OCI-M1 (cell line): ENCODE measurements at regions not wholly inside any gene's neighbourhood (a gene's known extent, or its start where the extent isn't known, plus 50 kb on each side); places are given as distances from the start of the nearest gene placed in this dataset.

Source experiments
- DNase-seq: peaks from one replicate; lab custom pipeline; 2025; lab: John Stamatoyannopoulos, UW

DNA sequence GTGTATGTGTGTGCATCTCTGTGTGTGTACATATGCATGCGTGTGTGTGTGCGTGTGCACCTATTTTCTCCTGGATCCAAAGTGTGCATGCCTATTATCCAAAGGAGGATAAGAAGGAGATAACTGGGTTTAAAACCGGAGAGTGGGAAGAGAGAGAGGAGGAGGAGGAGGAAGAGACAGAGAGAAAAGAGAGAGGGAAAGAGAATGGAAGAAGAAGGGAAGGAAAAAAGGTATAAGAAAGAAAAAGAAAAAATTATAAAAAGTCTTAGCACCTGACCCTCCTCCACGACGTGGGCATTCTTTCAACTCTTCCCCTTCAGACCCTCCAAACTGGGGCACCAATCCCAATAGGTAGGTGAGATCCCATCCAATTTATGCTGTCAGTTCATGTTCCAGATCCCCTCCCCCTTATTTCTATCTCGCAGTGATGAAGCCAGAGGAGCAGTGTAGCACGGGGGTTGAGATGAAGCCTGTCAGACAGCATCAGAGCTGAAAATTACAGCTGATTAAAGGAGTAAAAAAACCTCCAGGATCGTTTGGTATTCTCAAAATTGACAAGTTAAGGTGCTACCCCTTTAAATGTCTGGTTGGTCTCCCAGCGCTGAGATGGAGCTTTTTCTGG lies 386.7 kb upstream of the ATP5MC3 start:
- DNase-seq = no peak

DNA sequence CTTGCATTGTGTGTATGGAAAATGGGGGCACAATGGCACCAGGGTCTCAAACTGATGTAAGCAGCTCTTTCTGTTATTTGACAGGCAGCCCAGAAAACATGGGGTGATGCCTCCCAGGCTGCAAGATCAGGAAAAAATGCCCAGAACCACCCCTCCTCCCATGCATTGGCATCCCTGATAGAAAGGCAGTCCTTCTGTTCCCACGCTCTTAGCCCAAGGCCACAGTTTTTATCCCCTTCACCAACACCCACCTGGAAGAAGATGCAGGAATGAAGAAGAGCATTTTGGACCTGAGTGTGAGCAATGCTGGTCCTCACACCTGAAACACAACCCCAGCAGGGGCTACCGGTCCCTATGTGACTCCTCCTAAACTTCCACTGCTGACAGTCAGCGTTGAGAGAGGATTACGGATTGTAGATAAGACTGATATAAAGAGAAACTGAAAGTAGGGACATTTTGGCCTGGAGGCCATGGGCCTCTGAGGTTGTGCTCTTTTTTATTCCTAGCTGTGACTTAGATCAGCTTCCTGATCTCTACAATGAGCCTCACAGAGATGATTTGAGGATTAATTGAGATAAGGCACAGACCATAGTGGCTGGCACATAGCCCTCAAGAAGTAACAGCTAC lies 386.0 kb upstream of the ATP5MC3 start:
- peak; percentile 83 for DNase-seq

DNA sequence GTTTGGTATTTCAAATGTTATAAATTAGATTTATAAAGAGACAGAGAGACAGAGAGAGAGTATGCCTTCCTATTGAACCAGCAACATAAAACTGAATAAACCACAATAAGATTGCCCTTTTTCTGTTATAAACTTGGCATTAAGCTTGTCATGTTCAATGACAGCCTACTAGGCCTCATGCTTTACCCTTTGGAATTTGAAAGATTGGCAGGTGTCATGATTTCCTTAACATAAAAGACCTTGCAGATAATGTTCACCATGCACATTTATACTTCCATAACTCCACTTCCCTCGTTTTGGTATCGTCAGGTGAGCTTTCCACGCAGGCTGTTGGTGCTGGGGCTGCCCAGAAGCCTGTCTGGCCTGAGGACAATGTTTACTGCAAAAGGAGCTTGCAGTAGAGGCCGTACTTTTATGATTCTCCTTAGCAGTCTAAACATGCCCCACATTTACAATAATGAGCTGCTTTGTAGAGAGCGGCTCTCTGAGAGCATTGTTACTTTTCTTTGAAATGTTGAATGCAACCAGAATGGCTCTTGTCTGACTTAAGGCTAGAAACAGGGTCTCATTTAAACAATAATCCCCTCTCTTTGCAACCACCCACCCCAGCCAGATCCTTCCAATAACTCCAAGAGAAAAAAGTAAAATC lies 379.1 kb upstream of the ATP5MC3 start:
- no peak for DNase-seq

DNA sequence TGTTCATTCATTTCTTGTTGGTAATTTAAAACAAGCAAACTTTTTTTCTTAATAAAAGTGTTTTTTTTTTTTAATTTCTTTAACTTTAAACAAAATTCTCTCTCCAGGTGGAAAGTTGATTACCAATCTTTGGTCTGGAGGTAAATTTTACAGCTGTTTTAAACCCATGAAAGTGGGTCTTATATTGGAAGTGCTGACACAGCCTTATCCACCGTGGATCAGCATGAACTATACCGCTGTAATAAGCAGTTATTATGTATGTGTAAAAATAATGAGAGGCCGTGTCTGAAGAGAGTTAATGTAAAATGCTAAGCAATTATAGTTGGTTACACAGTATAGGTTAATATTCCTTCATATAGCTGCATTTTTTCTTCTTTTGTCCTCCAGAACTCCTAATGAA lies 378.1 kb upstream of the ATP5MC3 start:
- no peak for DNase-seq

DNA sequence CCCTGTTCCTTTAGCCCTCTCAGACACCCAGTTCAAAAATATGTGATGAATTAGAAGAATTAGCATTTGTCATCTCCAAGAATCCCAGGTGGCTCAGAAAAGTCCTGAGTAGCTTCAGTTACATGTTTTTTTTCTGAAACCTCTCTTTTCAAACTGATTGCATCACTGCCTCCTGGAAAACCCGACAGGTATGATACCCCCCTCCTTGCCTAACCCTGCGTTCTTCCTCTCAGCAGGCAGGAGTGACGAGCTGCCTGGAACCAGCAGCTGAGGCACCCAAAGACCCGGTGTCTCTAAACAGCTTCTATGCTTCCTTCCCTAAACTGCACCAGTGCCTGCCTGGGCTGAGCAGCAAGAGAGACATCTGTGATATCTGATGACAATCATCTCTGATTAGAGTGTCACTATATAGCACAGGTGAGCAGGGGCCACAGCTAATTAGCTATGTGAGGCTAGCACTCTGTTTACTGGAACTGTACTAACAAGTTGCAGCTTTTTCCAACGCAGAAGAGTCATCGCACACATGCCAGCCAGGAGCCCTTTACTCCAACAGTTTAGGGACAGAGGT lies 376.4 kb upstream of the ATP5MC3 start:
- no peak for DNase-seq

DNA sequence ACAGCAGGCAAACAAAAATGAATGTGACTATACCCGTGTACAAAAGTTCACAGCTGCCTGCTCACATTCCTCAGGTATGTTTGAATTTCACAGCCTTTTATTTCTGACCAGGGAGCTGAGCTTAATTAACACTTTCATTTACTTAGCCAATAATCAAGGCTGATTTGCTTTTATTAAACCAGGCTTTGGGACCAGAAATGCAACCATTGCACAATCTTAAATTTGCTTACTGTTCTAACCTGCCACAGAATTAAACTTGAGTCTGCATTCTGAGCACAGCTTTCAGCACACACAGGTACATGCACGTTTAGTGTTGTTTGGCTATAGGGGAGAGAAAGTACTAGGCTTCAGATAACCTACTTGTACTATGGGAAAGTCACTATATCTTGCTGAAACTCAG lies 372.4 kb upstream of the ATP5MC3 start:
- DNase-seq = peak; percentile 9

DNA sequence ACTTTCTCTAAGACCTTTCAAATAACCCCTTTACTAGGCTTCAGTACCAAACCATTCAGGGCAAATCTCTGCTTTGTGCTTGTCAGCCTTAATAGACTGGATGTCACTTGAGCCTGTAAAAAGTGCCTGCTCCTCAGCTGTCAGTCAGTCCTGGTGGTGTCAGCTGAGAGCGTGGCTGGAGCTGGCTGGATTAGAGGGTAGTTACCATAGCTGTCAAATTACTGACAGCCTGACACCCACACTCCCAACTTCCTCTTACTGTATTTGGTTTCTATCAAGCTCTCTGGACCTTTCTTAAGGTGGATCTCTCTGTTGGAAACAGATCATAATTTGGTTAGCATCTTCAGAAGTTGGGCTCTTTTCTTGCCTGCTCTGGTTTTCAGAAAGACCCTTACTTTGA lies 371.4 kb upstream of the ATP5MC3 start:
- DNase-seq = peak; percentile 82

DNA sequence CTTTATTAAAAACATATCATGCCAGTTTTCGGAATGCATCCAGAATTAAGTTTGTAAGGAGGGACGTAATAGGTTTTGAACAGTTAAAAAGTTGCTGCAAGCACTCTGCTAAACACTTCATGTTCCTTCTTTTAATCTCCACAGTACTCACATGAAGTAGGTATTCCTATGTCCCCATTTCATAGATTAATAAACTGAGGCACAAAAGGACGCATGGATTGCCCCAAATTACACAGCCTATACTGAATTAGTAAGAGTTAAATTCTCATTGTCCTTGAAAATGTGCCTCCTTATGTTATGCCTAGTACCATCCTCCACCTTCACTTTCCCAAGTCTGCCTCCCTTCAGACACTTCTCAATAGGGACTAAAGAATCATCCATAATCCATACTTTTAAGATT lies 358.9 kb upstream of the ATP5MC3 start:
- DNase-seq = no peak

DNA sequence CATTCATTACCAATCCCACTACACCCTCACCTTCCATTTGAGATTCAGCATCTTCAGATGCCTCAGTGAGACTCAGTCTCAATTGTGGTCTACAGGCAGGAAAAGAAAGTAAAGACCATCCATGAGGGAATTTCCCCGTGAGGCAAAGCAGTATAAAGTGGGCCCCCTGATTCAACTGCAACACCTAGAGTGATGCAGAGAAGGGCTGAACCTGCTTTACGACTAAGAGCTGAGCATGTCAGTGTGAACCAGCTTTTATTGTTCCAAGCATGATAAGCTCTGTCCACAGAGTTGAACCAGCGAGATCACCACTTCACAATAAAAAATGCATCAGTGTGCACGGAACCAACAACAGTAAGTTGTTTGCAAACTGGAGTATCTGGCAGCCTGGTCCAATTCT lies 357.6 kb upstream of the ATP5MC3 start:
- no peak for DNase-seq

DNA sequence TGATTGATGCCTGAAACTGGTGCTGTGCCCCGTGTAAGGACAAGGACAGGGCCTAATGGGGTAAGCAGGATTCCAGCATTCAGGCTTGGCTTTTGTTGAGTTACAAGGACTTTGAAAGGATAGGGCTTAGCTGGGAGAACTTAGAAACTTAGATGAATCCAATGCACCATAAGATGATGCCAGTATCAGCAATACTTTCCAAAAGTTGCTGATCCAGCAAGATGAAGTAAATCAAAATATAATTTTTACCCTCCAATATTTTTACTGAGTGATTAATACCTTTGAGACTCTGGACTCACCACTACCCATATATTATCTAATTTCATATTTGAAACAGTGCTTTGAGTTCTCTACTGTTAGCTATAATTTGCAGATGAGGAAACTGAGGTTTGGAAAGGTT lies 354.5 kb upstream of the ATP5MC3 start:
- DNase-seq = no peak

DNA sequence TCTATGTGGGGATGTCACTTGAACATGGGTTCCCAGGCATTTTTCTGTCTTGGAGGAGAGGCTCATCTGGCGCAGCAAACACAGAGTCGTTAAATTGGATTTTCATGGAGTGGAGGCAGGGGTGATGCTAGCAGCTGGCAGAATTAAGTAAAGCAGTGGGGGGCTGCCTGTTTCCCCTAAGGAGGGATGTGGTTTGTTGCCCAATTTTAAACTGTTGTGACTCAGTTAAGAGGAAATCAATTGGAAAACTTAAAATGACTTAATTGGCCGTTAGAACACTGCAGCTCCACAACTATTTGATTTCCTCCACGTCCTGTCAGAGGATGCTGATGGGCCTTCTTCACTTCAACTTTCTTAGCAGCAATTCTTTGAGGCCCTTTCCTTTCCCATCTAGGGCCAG lies 354.1 kb upstream of the ATP5MC3 start:
- no peak for DNase-seq

DNA sequence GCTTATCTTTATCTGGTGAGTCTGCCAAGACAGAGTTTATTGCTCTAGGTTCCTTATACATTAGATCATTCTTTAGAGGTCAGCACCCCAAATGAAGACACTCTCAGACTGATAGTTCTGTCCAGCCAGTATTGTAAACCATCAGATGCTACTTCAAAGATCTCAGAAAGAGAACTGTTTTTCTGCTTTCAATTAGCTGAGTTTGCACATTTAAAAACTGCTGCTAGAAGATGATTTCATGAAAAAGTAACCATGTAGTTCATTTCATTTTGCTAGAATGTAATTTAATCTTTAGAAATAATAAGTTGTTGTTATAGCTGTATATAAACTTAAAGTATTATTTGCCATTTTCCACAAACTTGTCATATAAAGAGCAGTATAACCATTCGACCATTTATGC lies 344.5 kb upstream of the ATP5MC3 start:
- peak; percentile 23 for DNase-seq

DNA sequence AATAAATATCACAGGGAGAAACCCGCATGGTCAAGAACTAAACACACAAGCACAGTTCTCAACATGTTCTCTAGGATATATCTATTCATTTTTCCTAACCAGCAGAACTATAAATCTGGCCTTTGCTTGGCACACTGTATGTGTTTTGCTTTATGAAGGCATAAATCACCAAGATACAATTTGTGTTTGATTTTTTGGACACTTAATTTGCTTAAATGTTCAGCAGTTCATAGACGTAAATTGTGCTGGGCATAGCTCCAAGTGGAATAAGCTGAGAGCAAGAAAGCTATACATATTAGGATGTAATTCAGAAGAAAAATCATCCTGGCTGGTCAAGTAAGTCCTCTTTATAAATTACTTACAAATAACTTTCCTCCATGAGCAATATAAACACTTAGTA lies 341.5 kb upstream of the ATP5MC3 start:
- no peak for DNase-seq

DNA sequence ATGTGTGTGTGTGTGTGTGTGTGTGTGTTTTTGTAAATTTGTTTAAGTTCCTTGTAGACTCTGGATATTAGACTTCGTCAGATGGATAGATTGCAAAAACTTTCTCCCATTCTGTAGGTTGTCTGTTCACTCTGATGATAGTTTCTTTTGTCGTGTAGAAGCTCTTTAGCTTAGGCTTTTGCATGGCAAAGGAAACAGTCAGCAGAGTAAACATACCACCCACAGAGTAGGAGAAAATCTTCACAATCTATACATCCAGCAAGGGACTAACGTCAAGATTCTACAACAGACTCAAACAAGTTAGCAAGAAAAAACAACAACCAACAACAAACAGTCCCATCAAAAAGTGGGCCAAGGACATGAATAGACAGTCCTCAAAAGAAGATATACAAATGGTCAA lies 336.7 kb upstream of the ATP5MC3 start:
- DNase-seq = no peak

DNA sequence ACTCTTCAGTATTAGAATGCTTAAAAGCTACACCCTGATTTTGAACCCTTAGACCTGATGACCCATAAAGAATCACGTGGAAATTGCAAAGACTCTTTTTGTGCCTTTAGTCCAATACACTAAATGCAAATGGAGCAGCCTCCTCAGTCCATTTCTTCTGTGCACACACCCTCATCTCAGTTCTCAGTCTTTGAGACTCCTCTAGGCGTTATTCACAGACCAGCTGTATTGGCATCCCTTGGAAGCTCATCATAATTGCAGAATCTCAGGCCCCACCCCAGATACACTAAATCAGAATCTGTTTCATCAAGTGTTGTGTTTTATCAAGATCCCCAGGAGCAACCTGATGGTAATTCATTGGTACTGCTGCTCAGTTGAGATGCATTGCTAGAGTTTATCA lies 335.0 kb upstream of the ATP5MC3 start:
- no peak for DNase-seq

DNA sequence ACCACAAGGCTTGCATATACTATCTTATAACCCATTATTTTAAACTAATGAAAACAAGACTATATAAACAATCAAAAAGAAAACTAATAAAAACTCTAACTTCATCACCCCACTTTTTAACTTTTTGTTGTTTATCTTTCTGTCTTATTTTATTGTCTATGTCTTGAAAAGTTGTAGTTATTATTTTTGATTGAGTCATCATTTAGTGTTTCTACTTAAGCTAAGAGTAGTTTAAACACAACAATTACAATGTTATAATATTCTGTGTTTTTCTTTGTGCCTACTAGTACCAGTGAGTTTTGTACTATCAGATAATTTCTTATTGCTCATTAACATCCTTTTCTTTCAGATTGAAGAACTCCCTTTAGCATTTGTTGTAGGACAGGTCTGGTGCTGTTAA lies 318.7 kb upstream of the ATP5MC3 start:
- no peak for DNase-seq

DNA sequence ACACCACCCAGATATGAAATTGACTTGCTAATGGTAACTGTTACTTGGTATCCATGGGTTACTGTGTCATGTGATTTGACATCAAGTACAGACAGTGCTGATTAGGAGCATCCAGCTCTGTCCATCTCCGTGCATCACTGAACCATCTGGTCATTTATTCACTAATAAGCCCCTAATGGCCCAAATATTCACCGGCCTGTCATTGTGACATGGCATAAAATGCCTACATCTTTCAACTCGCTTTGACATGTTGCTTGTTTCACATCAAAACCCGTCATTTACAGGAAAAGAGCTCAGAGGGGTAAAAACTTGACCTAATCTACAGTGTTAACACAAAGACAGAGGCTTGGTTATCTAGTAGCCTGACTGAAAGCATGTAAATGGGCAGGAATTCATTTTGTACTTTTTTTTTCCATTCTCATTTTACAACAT lies 308.9 kb upstream of the ATP5MC3 start:
- DNase-seq = no peak

DNA sequence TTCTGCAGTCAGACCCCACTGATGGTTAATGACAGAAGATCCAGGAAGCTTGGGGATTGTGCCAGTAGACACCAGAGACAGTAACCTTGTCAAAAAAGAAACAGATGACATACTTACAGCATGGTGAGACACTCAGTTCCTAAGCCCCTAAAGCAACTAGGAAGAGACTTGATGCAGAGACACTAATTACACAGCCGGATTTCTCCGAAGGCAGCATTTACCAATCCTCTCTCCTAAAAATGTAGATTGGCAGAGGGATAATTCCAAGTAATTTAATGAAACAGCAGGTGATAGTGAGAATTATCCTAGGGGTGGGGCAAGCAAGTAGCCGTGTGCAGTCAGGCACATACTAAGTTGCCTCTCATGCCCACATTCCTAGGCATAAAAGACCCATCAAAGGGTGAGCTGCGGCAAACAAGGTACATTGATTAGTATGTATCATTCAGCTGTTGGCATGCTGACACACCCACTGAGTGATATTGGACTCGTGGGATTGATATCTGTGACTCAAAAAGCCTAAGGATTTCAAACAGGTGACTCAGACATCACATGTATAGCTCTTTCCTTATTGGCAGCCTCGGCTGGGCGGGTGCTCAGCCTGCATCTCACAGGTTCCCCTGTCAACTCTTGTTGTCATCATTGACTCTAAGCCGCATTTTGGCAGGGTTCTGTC lies 296.7 kb upstream of the ATP5MC3 start:
- DNase-seq = no peak

DNA sequence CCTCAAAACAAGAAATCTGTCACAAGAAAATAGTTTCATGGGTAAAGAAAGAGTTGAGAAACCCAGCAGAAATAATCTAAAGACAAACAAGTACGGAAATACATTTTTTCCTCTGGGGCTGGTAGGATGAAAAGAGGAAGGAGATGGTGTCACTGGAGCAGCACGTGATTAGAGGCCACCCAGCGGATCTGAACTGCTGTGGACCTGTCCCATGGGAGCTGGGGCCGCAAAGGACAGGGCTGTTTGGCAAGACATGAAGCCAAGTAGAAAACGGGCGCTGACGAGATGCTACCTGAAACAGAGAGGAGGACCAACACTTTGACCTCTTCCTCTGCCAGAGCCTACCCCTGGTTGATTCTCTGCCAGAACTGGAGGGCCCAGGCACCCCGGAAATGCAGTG lies 295.4 kb upstream of the ATP5MC3 start:
- no peak for DNase-seq

DNA sequence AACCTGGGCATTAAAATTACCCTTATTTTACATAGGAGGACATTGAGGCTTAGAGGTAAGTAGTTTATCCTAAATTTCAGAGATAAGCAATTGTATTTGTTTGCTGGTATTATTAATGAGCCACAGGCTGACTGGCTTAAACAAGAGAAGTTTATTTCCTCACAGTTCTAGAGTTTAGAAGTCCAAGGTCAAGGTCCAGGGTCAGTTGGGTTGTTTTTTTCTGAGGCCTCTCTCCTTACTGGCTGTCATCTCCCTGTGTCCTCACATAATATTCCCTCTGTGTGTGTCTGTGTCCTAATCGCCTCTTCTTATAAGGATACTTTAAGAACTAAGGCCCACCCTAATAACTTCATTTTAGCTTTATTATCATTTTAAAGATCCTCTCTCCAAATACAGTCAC lies 294.9 kb upstream of the ATP5MC3 start:
- no peak for DNase-seq

DNA sequence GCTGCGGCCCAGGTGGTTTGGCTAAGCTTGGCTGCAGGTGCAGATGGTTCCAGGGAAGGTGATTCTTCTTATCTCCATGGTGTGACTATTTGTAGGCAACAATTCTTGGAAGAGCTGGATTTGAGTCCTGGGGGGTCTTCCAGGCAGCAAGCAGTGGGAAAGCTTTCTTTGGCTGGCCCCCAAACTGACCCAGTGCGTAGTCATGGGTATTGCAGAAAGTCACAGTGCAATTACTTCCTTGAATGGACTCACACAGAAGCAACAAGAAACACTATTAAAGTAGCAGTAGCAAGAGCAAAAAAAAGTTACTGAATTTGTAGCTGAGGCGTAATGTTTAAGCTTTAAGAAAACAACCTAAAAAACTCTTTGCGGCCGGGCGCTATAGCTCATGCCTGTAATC lies 293.6 kb upstream of the ATP5MC3 start:
- no peak for DNase-seq

DNA sequence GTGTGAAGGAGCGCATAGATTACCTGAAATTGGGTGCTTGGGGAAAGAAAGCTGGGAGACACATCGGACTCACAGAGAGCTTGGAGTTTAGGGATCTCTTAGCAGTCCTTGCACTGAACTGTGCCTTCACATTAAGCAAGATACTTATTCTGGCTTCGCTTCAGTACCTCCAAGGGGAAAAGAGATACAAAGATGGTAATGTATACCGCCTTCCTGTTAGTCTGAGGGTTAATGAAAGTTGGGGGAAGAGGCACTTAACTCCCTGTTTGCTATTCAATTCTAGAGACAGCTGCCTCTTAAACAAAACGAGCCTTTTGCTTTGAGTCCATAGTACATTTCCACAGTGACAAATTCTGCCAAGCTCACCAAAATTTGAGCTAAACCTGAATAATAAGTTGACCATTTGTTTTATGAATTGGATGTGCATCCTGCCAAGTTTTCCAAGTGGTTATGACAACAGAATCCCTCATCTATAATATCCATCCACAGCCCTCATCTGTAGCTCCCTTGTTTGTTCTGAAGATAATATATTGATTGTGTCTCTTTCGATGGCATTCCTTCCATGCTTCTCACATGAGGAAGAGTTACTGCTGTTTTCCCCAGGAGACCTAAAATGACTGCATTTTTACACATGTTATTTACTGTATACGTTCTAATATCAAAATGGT lies 287.1 kb upstream of the ATP5MC3 start:
- DNase-seq = no peak
